ENCODE measurements at regions not wholly inside any gene's neighbourhood (a gene's known extent, or its start where the extent isn't known, plus 50 kb on each side); places are given as distances from the start of the nearest gene placed in this dataset.

- no peak for DNase-seq
Measured at GRCh38 chr18:26700728-26701127, 152.4 kb upstream of the KCTD1 start.

GRCh38 chr18:26700201-26700600 is 151.8 kb upstream of the KCTD1 start:
- DNase-seq, result no peak

GRCh38 chr18:26697186-26697884 is 149.0 kb upstream of the KCTD1 start:
- peak in 1 of 3 donors; percentile 7 for DNase-seq

- no peak for DNase-seq
Measured at GRCh38 chr18:26696786-26697185, 148.4 kb upstream of the KCTD1 start.

GRCh38 chr18:26696308-26696707 is 148.0 kb upstream of the KCTD1 start:
- DNase-seq, result peak in 1 of 3 donors; percentile 11

GRCh38 chr18:26689226-26689879 is 141.0 kb upstream of the KCTD1 start:
- no peak for DNase-seq

GRCh38 chr18:26686532-26686931 is 138.2 kb upstream of the KCTD1 start:
- DNase-seq, result no peak

- no peak for DNase-seq
Measured at GRCh38 chr18:26685438-26686157, 137.2 kb upstream of the KCTD1 start.

- DNase-seq, result no peak
Measured at GRCh38 chr18:26677957-26678356, 129.6 kb upstream of the KCTD1 start.

- no peak for DNase-seq
Measured at GRCh38 chr18:26667046-26667445, 118.7 kb upstream of the KCTD1 start.

GRCh38 chr18:26662996-26663395 is 114.6 kb upstream of the KCTD1 start:
- no peak for DNase-seq

GRCh38 chr18:26657631-26658581 is 109.6 kb upstream of the KCTD1 start:
- no peak for DNase-seq

- peak; percentile 37 to 84 (median 74) for DNase-seq
Measured at GRCh38 chr18:26656944-26657536, 108.7 kb upstream of the KCTD1 start.

GRCh38 chr18:26656431-26656943 is 108.1 kb upstream of the KCTD1 start:
- no peak for DNase-seq

GRCh38 chr18:26655525-26656430 is 107.4 kb upstream of the KCTD1 start:
- peak in 2 of 3 donors; percentile 69 to 78 for DNase-seq

GRCh38 chr18:26654616-26655524 is 106.5 kb upstream of the KCTD1 start:
- DNase-seq, result peak in 1 of 3 donors; percentile 47

GRCh38 chr18:26653943-26654615 is 105.7 kb upstream of the KCTD1 start:
- no peak for DNase-seq

GRCh38 chr18:26652501-26652900 is 104.1 kb upstream of the KCTD1 start:
- no peak for DNase-seq
